Germinal center (tissue), 1 donor: ENCODE measurements at regions not wholly inside any gene's neighbourhood (a gene's known extent, or its start where the extent isn't known, plus 50 kb on each side); places are given as distances from the start of the nearest gene placed in this dataset.

Experiments
- DNase-seq: peaks from one replicate; pipeline ENCODE4 v3.0.0; 2012; ENCODE audit warnings: mixed read lengths, low spot score

DNA sequence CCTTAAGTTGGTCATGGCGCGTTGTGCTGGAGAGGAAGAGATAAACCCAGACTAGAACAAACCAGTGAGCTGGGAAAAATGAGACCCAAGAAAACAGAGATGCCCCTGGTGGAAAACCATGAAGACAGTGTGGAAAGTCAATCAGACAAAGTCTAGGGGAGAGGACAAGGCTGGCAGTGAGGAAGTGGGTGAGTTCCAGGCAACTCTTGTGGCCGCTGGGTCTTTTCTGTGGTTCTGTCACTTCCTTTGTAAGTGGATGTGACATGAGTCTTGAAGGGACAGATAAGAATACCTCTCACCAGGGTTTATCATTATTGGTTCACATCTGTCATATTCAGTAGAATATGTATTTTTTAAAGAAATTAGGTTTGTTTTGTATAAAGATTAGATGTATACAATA is 738.4 kb downstream of the DHX35 start:
- DNase-seq, result no peak

GRCh38 chr20:39699166-39699725 is 737.1 kb downstream of the DHX35 start:
- DNase-seq, result no peak

- DNase-seq, result no peak
Observed at GRCh38 chr20:39698752-39699151, 736.6 kb downstream of the DHX35 start.

DNA sequence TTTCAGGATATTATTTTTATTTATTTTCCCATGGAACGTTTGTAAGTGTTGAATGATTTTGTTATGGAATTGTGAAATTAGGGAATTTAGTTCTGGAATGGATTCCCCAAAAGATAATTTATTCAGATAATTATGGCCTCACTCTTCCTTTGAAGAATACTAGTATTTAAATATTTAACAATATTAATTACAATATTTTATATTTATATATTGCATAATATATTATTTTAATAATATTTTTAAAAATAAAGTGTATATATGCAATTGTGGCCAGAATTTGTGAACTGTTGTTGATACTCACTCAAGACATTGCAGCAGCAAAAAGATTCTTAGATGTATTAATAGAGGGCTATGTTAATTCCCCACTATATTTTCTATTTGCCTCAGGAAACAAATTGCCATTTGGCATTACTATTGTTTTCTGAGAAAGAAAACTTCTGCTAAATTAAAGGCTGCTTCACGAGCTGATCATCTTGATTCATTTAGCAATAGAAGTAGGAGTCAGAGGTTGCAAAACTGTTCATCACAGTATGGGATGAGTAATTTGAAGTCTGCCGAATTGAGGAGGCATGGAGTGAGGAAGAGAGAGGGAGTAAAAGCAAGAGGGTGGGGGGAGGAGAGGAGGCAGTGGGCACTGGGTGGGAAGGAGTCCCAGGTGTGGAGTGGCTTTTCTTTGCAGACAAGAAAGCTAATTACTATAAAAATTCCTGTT is 729.2 kb downstream of the DHX35 start:
- no peak for DNase-seq

DNA sequence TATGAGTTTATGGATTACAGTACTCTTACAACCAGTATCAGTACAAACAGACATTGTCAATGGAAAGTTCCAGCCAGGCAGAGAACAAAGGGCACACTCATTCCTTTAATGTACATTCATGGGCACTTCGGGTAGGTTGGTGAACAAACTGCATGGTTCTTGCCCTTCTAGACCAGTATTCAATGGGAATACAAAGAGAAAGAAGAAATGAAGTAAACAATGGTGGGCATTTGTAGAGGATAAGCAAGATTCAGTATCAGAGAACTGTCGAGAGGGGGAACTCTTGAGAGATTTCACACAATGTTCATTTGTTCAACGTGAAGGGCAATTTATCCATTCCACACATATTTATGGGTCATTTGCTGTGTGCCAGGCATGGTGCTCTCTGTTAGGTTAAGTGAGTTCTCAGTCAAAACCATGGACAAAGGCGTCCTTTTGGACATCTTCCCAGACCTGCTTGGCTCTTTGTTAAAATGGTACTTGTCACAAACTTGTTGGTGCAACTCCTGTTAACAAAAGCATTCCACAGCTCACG is 714.8 kb downstream of the DHX35 start:
- no peak for DNase-seq

DNA sequence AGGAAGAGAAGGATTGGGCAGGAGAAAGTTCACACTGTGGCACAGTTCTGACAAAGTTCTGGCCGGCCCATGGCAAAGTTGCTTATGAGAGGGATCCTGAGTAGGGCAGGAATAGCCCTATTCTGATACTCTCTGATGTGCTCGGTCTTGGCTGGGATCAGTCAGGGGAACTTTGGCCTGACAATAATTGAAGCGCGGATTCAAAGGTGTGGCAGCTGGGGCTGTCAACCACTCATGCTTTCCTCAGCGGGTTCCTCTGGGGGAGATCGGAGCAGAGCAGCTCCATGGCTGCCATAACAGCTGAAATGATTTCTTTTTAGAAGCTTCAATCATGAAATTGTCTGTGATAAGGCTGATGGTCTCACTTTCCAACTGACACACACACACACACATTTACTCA is 714.1 kb downstream of the DHX35 start:
- no peak for DNase-seq

DNA sequence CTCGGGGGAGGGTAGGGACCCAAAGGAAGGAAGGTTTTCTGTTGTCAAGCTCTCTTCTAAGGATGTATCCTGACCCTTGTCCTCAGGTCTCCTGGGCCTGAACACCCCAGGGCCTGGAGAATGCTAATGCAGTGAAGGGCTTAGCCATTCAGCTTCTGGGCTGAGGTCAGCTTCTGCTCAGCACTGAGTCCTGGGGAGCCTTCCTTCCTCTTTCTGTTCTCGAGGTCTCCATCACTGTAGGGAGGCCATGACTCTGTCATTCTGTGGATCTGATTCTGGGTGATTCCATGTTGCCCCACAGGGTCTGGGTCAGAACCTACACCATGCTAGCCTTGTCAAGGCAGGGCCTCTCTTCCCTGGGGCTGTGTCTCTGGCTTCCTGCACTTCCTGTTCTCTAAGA is 712.7 kb downstream of the DHX35 start:
- DNase-seq, result no peak

- no peak for DNase-seq
Observed at GRCh38 chr20:39670988-39671387, 708.8 kb downstream of the DHX35 start.

- DNase-seq, result no peak
Observed at GRCh38 chr20:39669659-39670058, 707.5 kb downstream of the DHX35 start.

DNA sequence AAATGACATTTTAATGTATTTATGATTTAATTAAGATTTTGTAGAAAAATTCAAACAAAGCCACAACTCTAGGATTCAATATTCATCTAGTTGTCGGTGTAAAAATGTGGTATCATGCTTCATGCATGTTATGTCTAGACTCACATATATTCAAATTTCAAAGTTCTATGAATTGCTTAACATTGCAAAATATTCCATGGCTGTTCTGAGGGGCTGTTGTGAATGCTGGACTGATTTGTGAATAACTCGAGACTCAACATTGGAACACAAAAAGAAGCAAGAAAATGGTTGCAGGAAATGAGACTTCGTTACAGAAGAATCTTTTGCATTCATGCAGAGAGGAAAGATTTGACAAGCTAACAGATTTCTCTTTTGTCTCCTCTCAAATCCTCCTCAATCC is 705.9 kb downstream of the DHX35 start:
- no peak for DNase-seq

- no peak for DNase-seq
Observed at GRCh38 chr20:39661833-39662232, 699.7 kb downstream of the DHX35 start.

DNA sequence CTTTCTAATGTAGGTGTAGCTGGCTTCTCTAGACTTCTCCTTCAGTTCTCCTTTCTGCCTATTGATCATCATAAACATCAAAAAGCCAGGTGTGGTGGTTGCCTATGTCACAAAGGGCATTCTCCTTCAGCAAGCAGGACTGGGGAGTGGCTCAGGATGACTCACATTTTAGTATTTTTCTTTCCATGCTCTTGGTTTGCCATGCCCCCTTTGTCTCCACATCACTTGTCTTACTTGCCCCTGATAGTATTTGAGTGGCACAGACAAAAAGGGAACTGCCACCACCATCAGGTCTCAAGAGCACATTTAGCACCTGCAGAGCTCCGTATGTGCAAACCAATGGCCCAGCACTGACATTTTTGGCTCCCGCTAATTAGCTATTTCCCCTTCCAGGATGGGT is 698.8 kb downstream of the DHX35 start:
- DNase-seq, result no peak

DNA sequence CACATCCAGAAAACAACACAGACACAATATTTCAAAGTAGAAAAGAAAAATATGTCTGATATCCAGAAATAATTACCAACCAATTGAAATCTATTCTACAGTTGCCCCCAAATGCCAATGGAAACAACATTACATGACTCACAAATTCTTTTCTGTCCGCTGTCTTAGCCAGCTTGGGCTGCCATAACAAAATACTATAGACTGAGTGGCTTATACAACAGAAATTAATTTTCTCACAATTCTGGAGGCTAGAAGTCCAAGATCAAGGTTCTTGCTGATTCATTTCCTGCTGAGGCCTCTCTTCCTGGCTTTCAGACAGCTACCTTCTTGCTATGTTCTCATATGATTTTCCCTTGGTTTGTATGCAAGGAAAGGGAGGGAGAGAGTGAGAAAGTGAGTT is 698.1 kb downstream of the DHX35 start:
- DNase-seq, result no peak

DNA sequence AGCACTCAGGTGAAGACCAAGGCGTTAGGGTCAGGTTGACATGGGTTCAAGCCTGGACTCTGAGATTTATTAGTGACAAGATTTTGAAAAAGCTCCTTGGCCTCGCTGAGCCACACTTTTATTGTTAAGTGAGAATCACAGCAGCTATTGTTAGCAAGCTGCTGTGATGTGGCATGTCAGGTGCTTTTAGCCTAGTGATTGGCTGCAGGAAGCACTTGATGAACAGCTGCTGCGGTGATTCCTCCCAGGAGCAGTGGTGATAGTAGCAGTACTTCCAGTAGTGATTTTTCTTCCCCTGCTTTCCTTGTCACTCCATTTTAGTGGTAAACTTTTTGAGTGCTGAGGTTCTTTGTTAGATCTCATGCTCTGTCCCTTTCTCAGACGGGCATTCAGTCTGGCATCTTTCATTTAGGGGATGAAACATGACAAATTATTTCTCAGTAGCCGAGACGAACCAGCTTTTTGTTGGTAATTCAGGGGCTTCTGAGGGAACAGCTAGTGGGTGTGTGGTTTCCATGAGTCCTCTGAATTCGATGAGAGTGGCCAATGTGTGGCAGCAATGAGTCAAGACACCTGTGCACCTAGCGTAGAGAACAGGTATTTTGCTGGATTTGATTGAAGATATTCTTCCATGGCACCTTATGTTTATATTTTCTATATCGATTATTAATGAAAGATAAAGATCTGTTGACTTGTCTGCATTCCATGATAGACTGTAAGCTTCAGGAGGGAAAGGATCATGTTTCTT is 696.7 kb downstream of the DHX35 start:
- no peak for DNase-seq

DNA sequence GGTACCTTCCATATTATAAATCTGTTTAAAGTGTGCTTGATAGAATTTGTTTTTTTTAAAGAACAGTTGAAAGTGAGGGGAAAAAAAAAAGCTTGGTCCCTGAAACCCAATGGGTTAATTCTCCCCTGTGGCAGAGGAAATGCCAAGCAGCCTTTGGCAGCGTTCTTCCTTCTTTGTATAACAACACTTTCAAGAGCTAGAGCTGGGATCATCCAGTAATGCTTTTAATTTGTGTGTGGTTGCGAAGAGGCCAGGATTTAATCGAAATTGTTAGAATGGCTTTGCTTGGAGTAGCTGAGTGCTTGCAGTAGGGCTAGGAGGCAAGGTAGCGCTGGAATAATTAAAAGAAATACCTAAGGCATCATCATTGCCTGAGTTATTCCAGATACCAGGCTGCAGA is 692.0 kb downstream of the DHX35 start:
- DNase-seq, result no peak

DNA sequence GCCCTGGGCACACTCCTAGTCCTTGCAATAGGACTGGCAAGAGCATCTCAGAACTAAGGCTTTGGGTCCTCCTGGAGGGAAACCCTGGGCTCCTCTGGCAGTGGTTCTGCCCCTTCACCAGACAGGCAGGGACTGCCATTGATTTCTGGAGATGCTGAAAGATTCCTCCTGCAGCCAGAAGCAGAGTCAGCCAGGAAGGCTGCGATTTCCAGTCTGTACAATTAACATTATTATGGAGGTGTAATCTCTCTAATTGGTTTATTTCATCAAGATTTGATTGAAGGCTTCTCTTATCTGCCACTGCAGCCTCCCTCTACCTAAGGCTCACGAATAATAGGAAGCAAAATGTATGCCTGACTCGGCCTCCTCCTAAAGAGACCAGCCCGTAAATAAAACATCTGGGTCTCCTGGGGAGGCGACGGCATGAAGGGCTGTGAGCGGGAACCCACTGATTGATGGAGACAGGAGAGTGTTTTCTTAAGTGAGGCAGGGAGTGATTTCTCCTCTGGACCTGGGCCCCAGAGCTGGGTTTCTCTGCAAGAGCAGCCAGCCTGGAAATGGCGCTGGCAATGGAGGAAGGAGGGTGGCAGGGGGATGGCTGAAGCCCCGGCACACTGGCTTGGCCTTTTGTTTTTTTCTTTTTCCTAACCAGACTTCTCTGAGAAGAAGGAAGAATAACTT is 689.6 kb downstream of the DHX35 start:
- DNase-seq, result no peak

DNA sequence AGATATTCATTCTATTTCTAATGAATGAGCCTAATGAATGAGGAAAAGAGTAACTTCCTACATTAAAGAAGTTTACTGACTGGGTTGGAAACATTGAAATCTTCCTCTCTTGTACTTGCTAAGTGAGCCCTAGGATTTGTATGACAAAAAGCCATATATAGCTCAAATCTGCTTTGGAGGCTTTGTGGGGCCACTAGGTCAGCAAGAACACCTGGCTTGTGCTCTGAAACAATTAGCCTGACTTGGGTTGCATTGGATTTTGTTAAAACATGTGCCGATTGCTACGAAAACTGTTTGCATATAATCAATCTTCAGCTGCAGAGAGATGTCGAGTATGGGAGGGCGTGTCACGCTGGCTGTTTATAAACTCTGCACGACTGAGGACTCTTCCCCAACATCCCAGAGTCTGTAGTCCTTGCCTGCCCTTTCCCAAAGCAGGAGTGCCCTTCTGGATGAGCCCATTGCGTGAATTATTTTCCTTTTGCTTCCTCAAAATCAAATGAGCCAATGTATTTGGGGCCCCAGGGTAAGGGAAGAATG is 684.8 kb downstream of the DHX35 start:
- DNase-seq, result no peak

- DNase-seq, result no peak
Observed at GRCh38 chr20:39645131-39645530, 683.0 kb downstream of the DHX35 start.

GRCh38 chr20:39643292-39643691 is 681.1 kb downstream of the DHX35 start:
- DNase-seq, result no peak

GRCh38 chr20:39641423-39641822 is 679.3 kb downstream of the DHX35 start:
- DNase-seq, result no peak

GRCh38 chr20:39640147-39640546 is 678.0 kb downstream of the DHX35 start:
- DNase-seq, result no peak

DNA sequence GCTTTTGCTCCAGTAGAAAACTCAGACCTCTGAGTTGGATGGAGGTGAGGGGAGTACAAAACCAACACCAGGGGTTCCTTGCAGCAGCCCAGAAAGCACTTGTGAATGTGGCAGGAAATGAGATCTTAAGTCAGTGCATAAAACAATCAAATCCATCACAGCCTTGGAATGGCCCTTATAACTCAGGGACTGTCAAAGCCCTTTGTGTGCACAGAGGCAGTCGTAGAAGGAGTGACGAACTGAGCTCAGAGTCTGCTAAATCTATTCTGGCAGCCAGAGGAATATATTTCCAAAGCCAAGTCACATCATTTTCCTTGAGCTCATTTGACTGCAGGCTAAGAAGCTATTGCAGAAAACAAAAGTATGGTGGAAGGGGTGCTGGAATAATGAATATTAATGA is 676.6 kb downstream of the DHX35 start:
- DNase-seq, result no peak
